Medulla oblongata (tissue), 1 donor: ENCODE measurements at regions not wholly inside any gene's neighbourhood (a gene's known extent, or its start where the extent isn't known, plus 50 kb on each side); places are given as distances from the start of the nearest gene placed in this dataset.

Experiments used
- DNase-seq: peaks from one replicate; pipeline ENCODE4 v3.0.0-alpha.2; 2015; ENCODE audit errors: extremely low spot score

GRCh38 chr12:20189767-20190166, 178.6 kb upstream of the PDE3A start:
- no peak for DNase-seq

- DNase-seq: no peak
Measured at GRCh38 chr12:20194171-20194570, 174.2 kb upstream of the PDE3A start.

- DNase-seq: no peak
Measured at GRCh38 chr12:20196767-20197166, 171.6 kb upstream of the PDE3A start.

- no peak for DNase-seq
Measured at GRCh38 chr12:20197411-20197810, 170.9 kb upstream of the PDE3A start.

GRCh38 chr12:20199780-20200179, 168.6 kb upstream of the PDE3A start:
- DNase-seq: no peak

- DNase-seq: no peak
Measured at GRCh38 chr12:20201733-20202132, 166.6 kb upstream of the PDE3A start.

- DNase-seq: no peak
Measured at GRCh38 chr12:20205854-20206253, 162.5 kb upstream of the PDE3A start.

GRCh38 chr12:20206410-20206809, 161.9 kb upstream of the PDE3A start:
- DNase-seq: no peak

- peak; percentile 25 for DNase-seq
Measured at GRCh38 chr12:20210621-20211215, 157.6 kb upstream of the PDE3A start.

- peak; percentile 40 for DNase-seq
Measured at GRCh38 chr12:20211541-20211940, 156.8 kb upstream of the PDE3A start.

- peak; percentile 68 for DNase-seq
Measured at GRCh38 chr12:20211981-20212421, 156.3 kb upstream of the PDE3A start.

GRCh38 chr12:20212658-20213555, 155.4 kb upstream of the PDE3A start:
- peak; percentile 94 for DNase-seq

GRCh38 chr12:20213723-20214625, 154.4 kb upstream of the PDE3A start:
- peak; percentile 3 for DNase-seq

GRCh38 chr12:20220339-20220738, 148.0 kb upstream of the PDE3A start:
- peak; percentile 10 for DNase-seq

- DNase-seq: no peak
Measured at GRCh38 chr12:20232931-20233675, 135.2 kb upstream of the PDE3A start.

- no peak for DNase-seq
Measured at GRCh38 chr12:20234474-20234873, 133.9 kb upstream of the PDE3A start.

GRCh38 chr12:20237091-20237490, 131.2 kb upstream of the PDE3A start:
- DNase-seq: no peak

- no peak for DNase-seq
Measured at GRCh38 chr12:20245491-20245890, 122.8 kb upstream of the PDE3A start.

GRCh38 chr12:20248646-20249045, 119.7 kb upstream of the PDE3A start:
- DNase-seq: no peak

GRCh38 chr12:20250761-20251160, 117.6 kb upstream of the PDE3A start:
- DNase-seq: no peak

- DNase-seq: no peak
Measured at GRCh38 chr12:20257311-20257710, 111.0 kb upstream of the PDE3A start.
